GM21619 (cell line): ENCODE measurements at regions not wholly inside any gene's neighbourhood (a gene's known extent, or its start where the extent isn't known, plus 50 kb on each side); places are given as distances from the start of the nearest gene placed in this dataset.
"Not testable (repeated sequence)": the region's sequence is repeated elsewhere in the genome, so short reads cannot be mapped to it uniquely, and the experiment has no call there.

Source experiments
- ATAC-seq: cut with Tn5 transposase; IDR thresholded peaks from one replicate; pipeline ENCODE4 v1.9.1; 2021; ENCODE audit not compliant: unreplicated experiment

- ATAC-seq, result peak; percentile 57
These were observed 256.3 kb upstream of the MINDY3 start for GRCh38 chr10:16116404-16117304.

- no peak for ATAC-seq
These were observed 257.0 kb upstream of the MINDY3 start for GRCh38 chr10:16117305-16117695.

GRCh38 chr10:16119445-16119844, 259.1 kb upstream of the MINDY3 start:
- no peak for ATAC-seq

GRCh38 chr10:16120563-16120962, 260.3 kb upstream of the MINDY3 start:
- no peak for ATAC-seq

GRCh38 chr10:16141499-16141898, 281.2 kb upstream of the MINDY3 start:
- ATAC-seq, result no peak

GRCh38 chr10:16146993-16147392, 286.7 kb upstream of the MINDY3 start:
- ATAC-seq, result no peak

- ATAC-seq, result no peak
These were observed 281.0 kb upstream of the PTER start for GRCh38 chr10:16155834-16156233.

GRCh38 chr10:16156681-16157080, 280.1 kb upstream of the PTER start:
- ATAC-seq, result no peak

- ATAC-seq, result not testable (repeated sequence)
These were observed 271.7 kb upstream of the PTER start for GRCh38 chr10:16165067-16165466.

GRCh38 chr10:16182144-16182543, 254.7 kb upstream of the PTER start:
- no peak for ATAC-seq

- ATAC-seq, result no peak
These were observed 254.1 kb upstream of the PTER start for GRCh38 chr10:16182688-16183087.

GRCh38 chr10:16184096-16184597, 252.7 kb upstream of the PTER start:
- no peak for ATAC-seq

- no peak for ATAC-seq
These were observed 251.9 kb upstream of the PTER start for GRCh38 chr10:16184906-16185305.

GRCh38 chr10:16186564-16186963, 250.2 kb upstream of the PTER start:
- no peak for ATAC-seq

- no peak for ATAC-seq
These were observed 249.6 kb upstream of the PTER start for GRCh38 chr10:16187161-16187560.

GRCh38 chr10:16192337-16192736, 244.5 kb upstream of the PTER start:
- ATAC-seq, result no peak

- ATAC-seq, result no peak
These were observed 243.6 kb upstream of the PTER start for GRCh38 chr10:16193241-16193640.

GRCh38 chr10:16195178-16195769, 241.5 kb upstream of the PTER start:
- peak; percentile 98 for ATAC-seq

GRCh38 chr10:16195894-16196293, 240.9 kb upstream of the PTER start:
- ATAC-seq, result no peak

GRCh38 chr10:16199216-16199615, 237.6 kb upstream of the PTER start:
- no peak for ATAC-seq

- not testable (repeated sequence) for ATAC-seq
These were observed 213.2 kb upstream of the PTER start for GRCh38 chr10:16223618-16224017.

- ATAC-seq, result no peak
These were observed 209.1 kb upstream of the PTER start for GRCh38 chr10:16227674-16228073.
